IPS-20b (cell line): ENCODE measurements at regions not wholly inside any gene's neighbourhood (a gene's known extent, or its start where the extent isn't known, plus 50 kb on each side); places are given as distances from the start of the nearest gene placed in this dataset.

Experiments used
- H3K27ac ChIP-seq: one replicate; pipeline ENCODE4 v1.5.1; 2013; ENCODE audit warnings: low read length
- H3K27me3 ChIP-seq: 2 replicates; pipeline ENCODE4 v1.6.1; 2013; ENCODE audit warnings: mild to moderate bottlenecking, low read length, inconsistent platforms; ENCODE audit not compliant: insufficient read depth
- H3K36me3 ChIP-seq: 2 replicates; pipeline ENCODE4 v1.6.1; 2013; ENCODE audit warnings: low read depth, mild to moderate bottlenecking, inconsistent platforms, low read length, moderate library complexity; ENCODE audit not compliant: insufficient read depth
- H3K4me1 ChIP-seq: 2 replicates; pipeline ENCODE4 v1.6.1; 2013; ENCODE audit warnings: mild to moderate bottlenecking, control low read depth, inconsistent platforms, low read length, moderate library complexity; ENCODE audit not compliant: insufficient read depth
- H3K4me3 ChIP-seq: 2 replicates; pipeline ENCODE4 v1.5.1; 2013; ENCODE audit warnings: mild to moderate bottlenecking, low read length, inconsistent platforms
- H3K9ac ChIP-seq: 2 replicates; pipeline ENCODE4 v1.6.1; 2013; ENCODE audit warnings: low read depth, mild to moderate bottlenecking, inconsistent platforms, low read length, moderate library complexity
- H3K9me3 ChIP-seq: 2 replicates; pipeline ENCODE4 v1.6.1; 2013; ENCODE audit warnings: mild to moderate bottlenecking, low read depth, low read length, inconsistent platforms; ENCODE audit not compliant: insufficient read depth

GRCh38 chr9:78857373-78858225, 560.7 kb downstream of the PSAT1 start:
- no peaks in the 10 kb centered on the region for H3K27me3 ChIP-seq
- H3K36me3 ChIP-seq = no peaks in the 10 kb centered on the region
- H3K4me1 ChIP-seq = no peaks in the 10 kb centered on the region
- no peak overlapping the region for H3K27ac ChIP-seq
- H3K9ac ChIP-seq = no peak overlapping the region
- no peaks in the 10 kb centered on the region for H3K9me3 ChIP-seq
- H3K4me3 ChIP-seq = no peak overlapping the region

DNA sequence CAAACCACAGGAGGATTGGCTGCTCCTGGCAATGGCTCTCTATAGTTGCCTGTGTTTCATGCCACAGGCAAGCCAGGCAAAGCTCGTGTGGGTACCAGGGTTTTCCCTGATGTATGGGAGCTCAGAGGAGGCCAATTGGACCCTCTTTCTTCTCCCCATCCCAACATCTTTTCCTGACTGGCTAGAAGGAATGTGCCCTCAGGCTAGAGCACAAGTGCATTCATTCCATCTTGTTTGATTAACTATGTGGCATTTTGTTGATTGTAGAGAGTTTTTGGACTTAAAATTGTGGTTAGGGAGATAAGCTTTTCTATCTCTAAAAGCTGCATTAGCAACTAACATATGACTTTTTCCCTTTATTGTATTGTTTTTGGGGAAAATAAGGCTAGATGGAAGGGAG, 561.3 kb downstream of the PSAT1 start:
- no peaks in the 10 kb centered on the region for H3K4me1 ChIP-seq
- no peak overlapping the region for H3K9ac ChIP-seq
- H3K9me3 ChIP-seq = no peaks in the 10 kb centered on the region
- H3K4me3 ChIP-seq = no peak overlapping the region
- H3K27ac ChIP-seq = no peak overlapping the region
- H3K36me3 ChIP-seq = no peaks in the 10 kb centered on the region
- H3K27me3 ChIP-seq = no peaks in the 10 kb centered on the region

DNA sequence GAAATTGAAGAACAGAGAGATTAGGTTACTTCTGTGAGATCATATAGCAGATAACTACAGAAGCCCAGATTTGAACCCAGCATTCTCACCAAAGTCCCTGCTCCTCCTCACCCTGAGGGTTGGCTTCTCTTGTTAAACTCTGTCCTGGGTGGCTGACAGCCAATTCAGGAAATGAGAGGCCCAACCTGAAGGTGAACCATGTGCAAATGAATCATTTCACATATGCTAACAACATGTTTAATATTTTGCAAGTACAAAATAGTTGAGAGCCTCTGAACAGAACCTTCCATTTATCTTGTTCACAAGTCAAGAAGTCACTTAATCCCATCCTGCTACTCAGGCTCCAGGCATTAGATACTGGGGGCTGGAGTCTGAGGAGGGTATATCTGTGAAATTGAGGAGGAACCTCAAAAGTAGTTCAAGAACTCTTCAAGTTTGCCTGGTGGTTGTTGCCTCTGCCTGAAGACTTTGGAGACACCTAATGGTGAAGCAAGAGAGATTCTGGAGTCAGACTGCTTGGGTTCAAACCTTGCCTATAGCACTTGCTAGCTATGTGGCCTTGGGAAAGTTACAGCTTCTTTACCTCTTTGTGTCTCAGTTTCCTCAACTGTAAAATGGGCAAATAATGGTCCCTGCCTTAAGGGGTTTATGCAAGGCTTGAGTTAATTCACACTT, 564.0 kb downstream of the PSAT1 start:
- Histone ChIP-seq H3K36me3 (no peaks in the 10 kb centered on the region), H3K4me1 (peaks cover 4% of the 10 kb centered on the region), H3K4me3 (no peak overlapping the region), H3K27me3 (no peaks in the 10 kb centered on the region), H3K9ac (no peak overlapping the region), H3K27ac (no peak overlapping the region), H3K9me3 (no peaks in the 10 kb centered on the region)

- Histone ChIP-seq H3K27ac (no peak overlapping the region), H3K4me3 (no peak overlapping the region), H3K9me3 (no peaks in the 10 kb centered on the region), H3K9ac (no peak overlapping the region), H3K27me3 (no peaks in the 10 kb centered on the region), H3K4me1 (peaks cover 4% of the 10 kb centered on the region), H3K36me3 (no peaks in the 10 kb centered on the region)
Measured at GRCh38 chr9:78863531-78863930, 566.6 kb downstream of the PSAT1 start.

DNA sequence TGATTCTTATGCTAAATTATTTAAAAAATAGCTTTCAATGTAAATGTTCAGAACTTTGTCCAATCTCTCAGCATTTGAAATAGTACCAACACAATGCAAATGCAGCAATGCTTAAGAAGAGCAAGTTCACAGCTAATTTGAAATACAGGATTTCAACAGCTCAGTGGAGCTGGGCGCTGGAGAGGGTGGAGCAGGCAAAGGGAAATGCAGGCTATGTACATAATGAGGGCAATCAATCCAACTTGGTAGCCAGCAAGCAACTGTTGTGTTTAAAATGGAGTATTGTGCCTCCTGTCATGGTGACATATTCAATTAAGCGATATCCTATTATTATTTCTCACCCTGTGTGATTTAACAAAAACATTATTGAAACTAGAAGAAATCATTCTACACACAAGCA, 568.8 kb downstream of the PSAT1 start:
- H3K4me1 ChIP-seq = peaks cover 4% of the 10 kb centered on the region
- H3K4me3 ChIP-seq = no peak overlapping the region
- H3K9ac ChIP-seq = no peak overlapping the region
- H3K27ac ChIP-seq = no peak overlapping the region
- H3K9me3 ChIP-seq = no peaks in the 10 kb centered on the region
- no peaks in the 10 kb centered on the region for H3K36me3 ChIP-seq
- no peaks in the 10 kb centered on the region for H3K27me3 ChIP-seq

DNA sequence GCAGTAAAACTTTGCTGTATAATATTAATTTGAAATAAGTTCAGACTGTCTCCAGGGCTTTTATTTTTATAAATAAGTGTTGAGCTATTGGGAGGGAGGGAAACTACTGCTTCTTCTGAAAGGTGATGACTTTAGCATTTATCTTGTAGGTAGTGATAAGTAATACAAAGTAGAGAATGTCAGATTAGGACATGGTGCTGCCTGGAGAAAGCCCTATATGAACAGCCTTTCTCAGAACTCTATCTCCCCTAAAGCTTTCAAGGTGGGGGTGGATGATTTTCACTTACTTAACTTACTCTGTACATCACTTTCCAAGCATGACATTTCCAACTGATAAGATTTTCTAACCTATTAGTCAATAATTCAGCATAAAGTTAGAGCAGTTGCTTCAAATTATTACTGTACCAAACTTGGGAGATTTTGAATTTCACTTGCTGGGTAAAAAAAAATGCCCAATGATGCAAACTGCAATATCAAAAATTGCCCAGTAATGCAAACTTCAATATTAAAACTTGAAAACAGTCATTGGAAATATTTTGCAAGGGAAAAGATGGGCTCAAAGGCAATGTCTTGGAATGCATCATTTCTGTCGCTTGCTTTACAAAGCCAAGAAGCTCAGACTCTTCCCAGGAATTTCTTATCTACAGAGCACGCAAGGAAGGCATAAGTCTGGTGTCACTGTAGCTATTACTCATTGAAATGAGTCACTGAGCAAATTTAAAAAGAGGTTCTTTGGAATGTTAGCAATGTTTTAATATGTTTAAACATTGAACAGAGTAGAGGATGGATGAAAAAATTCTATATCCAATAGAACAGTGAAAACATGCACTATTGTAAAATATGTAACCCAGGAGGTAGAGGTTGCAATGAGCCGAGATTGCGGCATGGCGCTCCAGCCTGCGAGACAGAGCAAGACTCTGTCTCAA, 569.5 kb downstream of the PSAT1 start:
- peaks cover 4% of the 10 kb centered on the region for H3K4me1 ChIP-seq
- H3K27ac ChIP-seq = no peak overlapping the region
- no peaks in the 10 kb centered on the region for H3K36me3 ChIP-seq
- no peak overlapping the region for H3K9ac ChIP-seq
- no peak overlapping the region for H3K4me3 ChIP-seq
- H3K27me3 ChIP-seq = no peaks in the 10 kb centered on the region
- H3K9me3 ChIP-seq = no peaks in the 10 kb centered on the region

DNA sequence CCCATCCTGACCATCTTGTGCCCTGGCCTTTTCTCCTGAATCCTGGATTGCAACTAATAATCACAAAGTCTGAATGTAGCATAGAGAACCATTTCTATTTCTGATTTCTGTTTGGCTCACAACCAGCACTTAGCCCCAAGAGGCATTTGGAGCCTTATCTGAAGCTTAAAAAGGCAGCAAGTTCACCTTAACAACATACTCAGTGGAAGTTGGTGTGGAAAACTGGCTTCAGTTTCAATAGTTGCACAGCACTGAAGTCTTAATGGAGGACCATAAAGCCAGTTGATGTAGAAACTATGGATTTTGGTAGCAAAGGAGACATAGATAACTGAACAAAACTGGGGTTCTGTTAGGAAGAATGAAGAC, 574.1 kb downstream of the PSAT1 start:
- H3K27me3 ChIP-seq = no peaks in the 10 kb centered on the region
- H3K4me1 ChIP-seq = no peaks in the 10 kb centered on the region
- no peaks in the 10 kb centered on the region for H3K36me3 ChIP-seq
- H3K27ac ChIP-seq = no peak overlapping the region
- no peak overlapping the region for H3K4me3 ChIP-seq
- H3K9me3 ChIP-seq = no peaks in the 10 kb centered on the region
- no peak overlapping the region for H3K9ac ChIP-seq

- no peaks in the 10 kb centered on the region for H3K9me3 ChIP-seq
- no peaks in the 10 kb centered on the region for H3K36me3 ChIP-seq
- no peak overlapping the region for H3K4me3 ChIP-seq
- no peaks in the 10 kb centered on the region for H3K4me1 ChIP-seq
- no peaks in the 10 kb centered on the region for H3K27me3 ChIP-seq
- no peak overlapping the region for H3K27ac ChIP-seq
- H3K9ac ChIP-seq = no peak overlapping the region
Measured at GRCh38 chr9:78871452-78872331, 574.8 kb downstream of the PSAT1 start.

DNA sequence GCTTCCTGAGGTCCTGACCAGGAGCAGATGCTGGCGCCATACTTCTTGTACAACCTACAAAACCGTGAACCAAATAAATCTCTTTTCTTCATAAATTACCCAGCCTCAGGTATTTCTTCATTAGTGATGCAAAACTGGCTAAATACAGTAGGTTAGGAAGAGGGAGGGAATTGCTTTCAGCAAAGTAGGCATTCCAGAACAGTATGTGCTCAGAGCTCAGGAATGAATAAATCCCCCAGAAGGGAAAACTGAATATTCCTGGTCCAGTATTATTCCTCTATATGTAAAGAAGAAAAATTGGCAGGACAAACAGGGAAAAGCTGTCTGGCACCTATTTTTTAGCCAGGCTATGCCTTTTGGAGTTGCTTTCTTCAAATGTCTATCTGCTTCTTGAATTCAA, 577.1 kb downstream of the PSAT1 start:
- Histone ChIP-seq H3K9ac (no peak overlapping the region), H3K4me1 (no peaks in the 10 kb centered on the region), H3K9me3 (no peaks in the 10 kb centered on the region), H3K27ac (no peak overlapping the region), H3K36me3 (no peaks in the 10 kb centered on the region), H3K27me3 (no peaks in the 10 kb centered on the region), H3K4me3 (no peak overlapping the region)

GRCh38 chr9:78879324-78880100, 582.6 kb downstream of the PSAT1 start:
- no peaks in the 10 kb centered on the region for H3K9me3 ChIP-seq
- no peaks in the 10 kb centered on the region for H3K4me1 ChIP-seq
- no peak overlapping the region for H3K4me3 ChIP-seq
- H3K36me3 ChIP-seq = no peaks in the 10 kb centered on the region
- no peak overlapping the region for H3K27ac ChIP-seq
- H3K9ac ChIP-seq = no peak overlapping the region
- H3K27me3 ChIP-seq = no peaks in the 10 kb centered on the region
